Activated CD4-positive, alpha-beta memory T cell treated with anti-CD3 and anti-CD28 coated beads, Interleukin-2, amount 10 ng/mL, durations not matched to agents 7 days and 5 days (primary cell): ENCODE measurements at regions not wholly inside any gene's neighbourhood (a gene's known extent, or its start where the extent isn't known, plus 50 kb on each side); places are given as distances from the start of the nearest gene placed in this dataset.

Experiments
- CTCF ChIA-PET: fragments of 350-600 bp; sonication (Branson Sonifier 250); formaldehyde crosslinking; loops from one replicate; lab custom pipeline; 2021; ENCODE audit warnings: antibody characterized with exemption, inconsistent platforms; lab: Charles Lee
- POLR2A ChIA-PET: fragments of 350-600 bp; sonication (Branson Sonifier 250); formaldehyde crosslinking; loops from one replicate; lab custom pipeline; 2021; ENCODE audit warnings: antibody characterized with exemption; lab: Charles Lee
- DNase-seq: peaks from one replicate; pipeline ENCODE4 v3.0.0-alpha.2; 2020
- H3K27ac Mint-ChIP-seq: one replicate; pipeline ENCODE4 v1.8.0; 2021; ENCODE audit warnings: mild to moderate bottlenecking, mixed read lengths
- H3K27me3 Mint-ChIP-seq: one replicate; pipeline ENCODE4 v1.8.0; 2021; ENCODE audit warnings: mixed read lengths
- H3K36me3 Mint-ChIP-seq: one replicate; pipeline ENCODE4 v1.8.0; 2021; ENCODE audit warnings: low read depth, mixed read lengths
- H3K4me1 Mint-ChIP-seq: one replicate; pipeline ENCODE4 v1.8.0; 2021; ENCODE audit warnings: mixed read lengths
- H3K4me3 Mint-ChIP-seq: one replicate; pipeline ENCODE4 v1.8.0; 2021; ENCODE audit warnings: mild to moderate bottlenecking, mixed read lengths
- H3K9me3 Mint-ChIP-seq: one replicate; pipeline ENCODE4 v1.8.0; 2021; ENCODE audit warnings: mixed read lengths

DNA sequence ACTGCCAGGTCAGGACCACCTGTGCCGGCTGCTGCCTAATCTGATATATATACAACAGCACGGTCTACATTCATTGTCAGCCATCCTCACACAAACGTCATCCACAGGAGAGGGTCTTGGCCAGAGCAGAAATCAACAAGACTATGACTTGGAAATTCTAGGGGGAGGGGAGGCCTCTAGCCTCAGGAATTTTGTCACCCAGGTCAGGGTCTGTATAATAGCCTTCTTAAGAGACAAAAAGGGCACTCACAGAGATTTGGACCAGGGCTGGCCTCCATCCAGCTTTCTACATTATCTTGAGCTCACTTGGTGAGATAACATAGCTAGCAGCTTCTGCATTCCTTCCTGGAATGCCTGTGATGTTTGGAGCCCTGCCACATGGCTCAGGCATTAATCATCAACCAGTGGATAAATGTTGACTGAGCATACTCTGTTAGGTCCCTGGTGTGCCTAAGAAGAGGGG, 50.4 kb upstream of the CTIF start:
- Mint-ChIP-seq H3K27me3 (peaks cover 29% of the 10 kb centered on the region), H3K36me3 (no peaks in the 10 kb centered on the region), H3K4me1 (no peaks in the 10 kb centered on the region), H3K9me3 (no peaks in the 10 kb centered on the region), H3K27ac (no peak overlapping the region), H3K4me3 (no peak overlapping the region)
- no peak for DNase-seq
- ChIA-PET POLR2A (no interaction called here), CTCF (no interaction called here)

DNA sequence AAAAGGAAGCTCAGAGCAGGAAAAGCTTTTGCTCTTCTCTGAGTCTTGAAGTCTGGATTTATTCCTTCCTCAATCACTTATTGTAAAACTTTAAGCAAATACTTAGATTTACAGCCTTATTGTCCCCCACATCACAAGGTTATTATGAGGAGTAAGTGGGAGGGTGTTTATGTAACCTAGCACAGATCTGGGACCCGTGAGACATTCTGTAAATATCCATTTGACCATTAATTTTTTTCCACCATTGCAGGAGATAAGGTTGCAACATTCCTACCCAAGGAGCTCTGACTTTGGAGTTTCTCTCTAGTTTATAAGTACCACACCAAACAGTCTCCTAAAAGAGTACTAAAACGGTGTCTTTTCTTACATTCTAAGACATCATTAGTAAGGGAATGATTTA, 52.1 kb upstream of the CTIF start:
- no peak for DNase-seq
- CTCF ChIA-PET, result interaction anchor here (1.7 kb wide), 1 partner anchor 19 kb away, joined by 5 read pairs; no protein-coding TSS in a partner anchor
- no peaks in the 10 kb centered on the region for H3K9me3 Mint-ChIP-seq
- H3K36me3 Mint-ChIP-seq, result no peaks in the 10 kb centered on the region
- no peaks in the 10 kb centered on the region for H3K4me1 Mint-ChIP-seq
- H3K27ac Mint-ChIP-seq, result no peak overlapping the region
- H3K27me3 Mint-ChIP-seq, result peaks cover 29% of the 10 kb centered on the region
- H3K4me3 Mint-ChIP-seq, result no peak overlapping the region
- POLR2A ChIA-PET, result no interaction called here

DNA sequence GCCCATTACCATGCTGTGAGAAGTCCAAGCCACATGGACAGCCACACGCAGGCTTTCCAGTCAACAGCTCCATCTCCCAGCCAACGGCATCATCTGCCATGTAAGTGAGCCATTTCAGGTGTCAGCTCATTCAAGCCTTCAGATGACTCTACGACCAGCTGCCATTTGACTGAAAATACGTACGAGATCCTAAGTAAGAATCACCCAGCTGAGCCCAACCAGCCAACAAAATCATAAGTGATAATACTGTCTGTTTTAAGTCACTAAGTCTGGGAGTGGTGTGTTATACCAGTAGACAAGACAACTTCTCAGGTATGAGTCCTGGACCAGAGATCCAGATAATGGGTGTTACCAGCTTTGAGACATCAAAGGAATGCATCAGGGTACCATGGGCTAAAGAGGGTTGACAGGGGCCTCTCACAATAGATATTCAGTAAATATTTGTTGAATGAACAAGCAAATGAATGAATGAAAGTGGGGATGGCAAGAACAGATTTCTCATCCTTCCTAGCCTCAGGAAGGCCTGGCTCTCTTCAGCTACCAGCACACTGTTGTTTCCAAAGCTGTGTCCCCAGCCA, 52.9 kb upstream of the CTIF start:
- Mint-ChIP-seq H3K4me3 (no peak overlapping the region), H3K9me3 (no peaks in the 10 kb centered on the region), H3K36me3 (no peaks in the 10 kb centered on the region), H3K4me1 (no peaks in the 10 kb centered on the region), H3K27me3 (peaks cover 26% of the 10 kb centered on the region), H3K27ac (no peak overlapping the region)
- no peak for DNase-seq
- ChIA-PET CTCF (interaction anchor here (1.7 kb wide), 1 partner anchor 20 kb away, joined by 5 read pairs; no protein-coding TSS in a partner anchor), POLR2A (no interaction called here)

DNA sequence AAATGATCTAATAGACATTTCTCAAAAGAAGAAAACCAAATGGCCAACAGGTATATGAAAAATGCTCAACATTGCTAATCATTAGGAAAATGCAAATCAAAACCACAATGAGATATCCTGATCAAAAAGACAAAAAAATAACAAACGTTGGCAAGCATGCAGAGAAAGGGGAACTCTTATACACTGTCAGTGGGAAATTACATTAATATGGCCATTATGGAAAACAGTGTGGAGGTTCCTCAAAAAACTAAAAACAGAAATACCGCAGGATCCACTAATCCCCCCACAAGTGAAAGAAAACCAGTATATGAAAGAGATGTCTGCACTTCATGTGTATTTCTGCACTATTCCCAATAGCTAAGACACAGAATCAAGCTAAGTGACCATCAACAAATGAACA, 57.7 kb upstream of the CTIF start:
- CTCF ChIA-PET, result no interaction called here
- Mint-ChIP-seq H3K9me3 (no peaks in the 10 kb centered on the region), H3K27me3 (peaks cover 35% of the 10 kb centered on the region), H3K4me1 (no peaks in the 10 kb centered on the region), H3K27ac (no peak overlapping the region), H3K36me3 (no peaks in the 10 kb centered on the region), H3K4me3 (no peak overlapping the region)
- no peak for DNase-seq
- POLR2A ChIA-PET, result no interaction called here

DNA sequence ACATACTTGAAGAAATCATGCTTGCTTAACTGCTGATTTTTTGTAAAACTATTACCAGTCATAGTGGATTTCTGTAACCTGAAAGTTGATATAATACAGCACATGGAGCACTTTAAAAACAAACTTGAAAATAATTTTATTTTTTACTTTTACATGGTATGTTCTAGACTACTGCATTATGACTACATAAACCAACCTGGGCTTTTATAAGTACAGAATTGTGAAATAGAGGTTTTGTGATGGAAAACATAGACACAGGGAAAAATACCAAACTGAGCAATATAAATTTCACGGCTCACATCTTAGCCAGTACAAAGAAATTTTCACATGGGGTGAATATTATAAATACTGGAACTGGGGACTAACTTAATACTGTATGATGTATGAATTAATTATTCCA, 59.3 kb upstream of the CTIF start:
- no peaks in the 10 kb centered on the region for H3K4me1 Mint-ChIP-seq
- no peak for DNase-seq
- H3K27ac Mint-ChIP-seq, result no peak overlapping the region
- peaks cover 34% of the 10 kb centered on the region for H3K27me3 Mint-ChIP-seq
- H3K36me3 Mint-ChIP-seq, result no peaks in the 10 kb centered on the region
- ChIA-PET POLR2A (no interaction called here), CTCF (no interaction called here)
- H3K4me3 Mint-ChIP-seq, result no peak overlapping the region
- no peaks in the 10 kb centered on the region for H3K9me3 Mint-ChIP-seq

DNA sequence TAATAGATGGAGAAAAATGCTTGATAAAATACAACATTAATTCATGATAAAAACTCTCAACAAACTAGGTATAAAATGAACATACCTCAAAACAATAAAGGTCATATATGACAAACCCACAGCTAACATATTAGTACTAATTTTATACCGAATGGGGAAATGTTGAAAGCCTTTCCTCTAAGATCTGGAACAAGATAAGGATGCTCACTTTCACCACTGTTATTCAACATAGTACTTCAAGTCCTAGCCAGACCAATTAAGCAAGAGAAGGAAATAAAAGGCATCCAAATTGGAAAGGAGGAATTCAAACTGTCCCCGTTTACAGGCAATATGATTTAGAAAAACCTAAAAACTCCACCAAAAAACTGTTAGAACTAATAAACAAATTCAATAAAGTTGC, 61.5 kb upstream of the CTIF start:
- ChIA-PET POLR2A (no interaction called here), CTCF (no interaction called here)
- Mint-ChIP-seq H3K9me3 (no peaks in the 10 kb centered on the region), H3K4me3 (no peak overlapping the region), H3K27ac (no peak overlapping the region), H3K27me3 (peaks cover 39% of the 10 kb centered on the region), H3K36me3 (no peaks in the 10 kb centered on the region), H3K4me1 (no peaks in the 10 kb centered on the region)
- DNase-seq, result no peak

DNA sequence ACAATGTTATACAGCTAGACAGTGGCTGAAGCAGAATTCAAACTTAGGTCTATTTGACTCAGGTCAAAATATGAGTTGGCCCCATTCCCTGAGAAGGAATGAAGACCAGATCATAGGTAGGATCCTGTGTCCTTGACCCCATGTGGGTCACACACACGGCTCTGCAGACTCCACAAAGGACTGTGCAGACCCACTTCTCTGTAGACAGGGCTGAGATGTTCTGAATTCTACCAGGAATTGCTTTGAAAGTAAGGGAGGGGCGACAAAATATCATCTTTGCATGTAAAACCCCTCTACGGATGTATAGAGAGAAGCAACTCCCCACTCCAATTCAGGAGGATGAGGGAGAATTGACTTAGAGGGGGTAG, 62.3 kb upstream of the CTIF start:
- H3K27ac Mint-ChIP-seq, result no peak overlapping the region
- peaks cover 3% of the 10 kb centered on the region for H3K9me3 Mint-ChIP-seq
- ChIA-PET POLR2A (no interaction called here), CTCF (interaction anchor here (0.9 to 3.0 kb wide), 10 partner anchors 11 to 197 kb away, joined by 3 to 17 read pairs (median 4); no protein-coding TSS in a partner anchor)
- H3K27me3 Mint-ChIP-seq, result peaks cover 45% of the 10 kb centered on the region
- H3K4me1 Mint-ChIP-seq, result no peaks in the 10 kb centered on the region
- H3K4me3 Mint-ChIP-seq, result no peak overlapping the region
- no peaks in the 10 kb centered on the region for H3K36me3 Mint-ChIP-seq
- no peak for DNase-seq

DNA sequence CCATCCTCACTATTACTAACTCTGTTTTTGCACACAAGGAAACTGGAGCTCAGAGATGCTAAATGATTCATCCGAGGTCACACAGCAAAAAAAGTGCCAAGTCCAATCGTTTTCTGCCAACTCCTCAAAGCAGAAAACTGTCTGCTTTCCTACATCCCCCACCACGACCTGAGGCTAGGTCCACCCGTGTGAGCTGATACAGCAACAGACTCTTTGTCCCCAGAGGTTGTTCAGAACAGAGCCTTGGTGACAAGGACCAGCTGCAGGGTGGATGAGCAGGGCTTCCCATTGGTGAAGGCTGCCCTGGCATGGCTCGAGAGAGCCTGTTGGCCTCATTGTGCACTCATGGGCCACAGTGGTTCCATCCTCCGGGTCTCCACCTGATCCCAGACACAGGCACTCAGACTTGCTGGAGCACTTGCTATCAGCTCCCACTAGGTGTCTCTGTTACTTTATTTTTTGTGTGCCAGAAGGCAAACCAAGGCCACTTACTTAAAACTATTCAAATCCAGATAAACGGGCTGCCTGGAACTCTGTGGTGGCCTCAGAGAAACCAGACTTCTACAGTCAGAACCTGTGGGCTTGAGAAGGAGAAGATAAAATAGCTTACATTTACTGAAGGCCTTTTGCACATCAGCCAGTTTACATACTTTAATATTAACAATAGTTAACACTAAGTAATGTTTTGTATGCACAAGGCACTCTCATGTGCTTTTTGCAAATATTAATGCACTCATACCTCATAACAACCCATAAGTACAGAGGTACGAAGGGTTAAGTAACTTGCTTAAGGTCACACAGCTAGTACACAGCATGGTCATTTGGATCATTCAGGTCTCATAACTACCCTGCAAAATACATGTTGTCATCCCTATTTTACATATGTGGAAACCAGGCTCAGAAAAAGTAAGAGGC, 62.9 kb upstream of the CTIF start:
- Mint-ChIP-seq H3K36me3 (no peaks in the 10 kb centered on the region), H3K27ac (no peak overlapping the region), H3K9me3 (peaks cover 3% of the 10 kb centered on the region), H3K27me3 (peaks cover 44% of the 10 kb centered on the region), H3K4me3 (no peak overlapping the region), H3K4me1 (no peaks in the 10 kb centered on the region)
- CTCF ChIA-PET, result interaction anchor here (0.8 to 3.0 kb wide), 14 partner anchors 11 to 686 kb away, joined by 3 to 17 read pairs (median 4); no protein-coding TSS in a partner anchor
- POLR2A ChIA-PET, result no interaction called here
- DNase-seq, result peak; percentile 29

DNA sequence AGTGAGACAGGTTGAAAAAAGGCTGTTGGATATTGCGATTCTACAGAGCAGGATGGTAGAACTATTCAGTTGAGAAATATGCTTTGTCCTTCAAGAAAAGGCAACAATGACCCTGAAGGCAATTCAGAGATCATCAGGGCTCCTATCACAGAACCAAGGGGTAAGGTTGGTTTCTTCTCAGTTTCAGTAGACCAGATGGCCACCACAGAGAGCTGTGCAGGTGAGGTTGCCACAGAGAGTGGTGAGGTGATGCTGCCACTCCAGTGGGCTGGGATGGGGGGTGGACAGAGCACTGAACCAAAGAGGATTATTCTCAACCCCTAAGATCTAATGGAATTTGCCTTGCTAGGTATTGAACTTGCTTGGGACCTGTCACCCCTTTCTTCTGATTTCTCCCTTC, 64.6 kb upstream of the ZBTB7C start:
- ChIA-PET CTCF (interaction anchor here (0.5 to 3.0 kb wide), 3 partner anchors 29 to 461 kb away, joined by 3 to 17 read pairs (median 12); no protein-coding TSS in a partner anchor), POLR2A (no interaction called here)
- no peak for DNase-seq
- H3K4me1 Mint-ChIP-seq, result no peaks in the 10 kb centered on the region
- peaks cover 41% of the 10 kb centered on the region for H3K27me3 Mint-ChIP-seq
- H3K36me3 Mint-ChIP-seq, result no peaks in the 10 kb centered on the region
- no peak overlapping the region for H3K27ac Mint-ChIP-seq
- no peak overlapping the region for H3K4me3 Mint-ChIP-seq
- H3K9me3 Mint-ChIP-seq, result peaks cover 3% of the 10 kb centered on the region

DNA sequence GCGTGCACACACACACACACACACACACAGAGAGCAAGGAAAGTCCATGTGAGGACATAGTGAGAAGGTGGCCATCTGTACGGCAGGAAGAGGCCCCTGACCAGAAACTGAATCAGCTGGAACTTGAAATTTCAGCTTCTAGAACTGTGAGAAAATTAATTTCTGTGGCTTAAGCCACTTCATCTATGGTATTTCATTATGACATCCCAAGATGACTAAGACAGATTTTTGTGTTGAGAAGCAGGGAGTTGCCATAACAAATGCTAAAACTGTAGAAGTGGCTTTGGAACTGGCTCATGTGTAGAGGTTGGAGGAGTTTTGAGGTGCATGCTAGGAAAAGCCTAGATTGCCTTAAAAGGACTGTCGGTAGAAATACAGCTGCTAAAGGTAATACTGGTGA, 63.4 kb upstream of the ZBTB7C start:
- no peaks in the 10 kb centered on the region for H3K4me1 Mint-ChIP-seq
- H3K9me3 Mint-ChIP-seq, result peaks cover 3% of the 10 kb centered on the region
- ChIA-PET POLR2A (no interaction called here), CTCF (no interaction called here)
- DNase-seq, result no peak
- H3K36me3 Mint-ChIP-seq, result no peaks in the 10 kb centered on the region
- peaks cover 39% of the 10 kb centered on the region for H3K27me3 Mint-ChIP-seq
- no peak overlapping the region for H3K4me3 Mint-ChIP-seq
- no peak overlapping the region for H3K27ac Mint-ChIP-seq

DNA sequence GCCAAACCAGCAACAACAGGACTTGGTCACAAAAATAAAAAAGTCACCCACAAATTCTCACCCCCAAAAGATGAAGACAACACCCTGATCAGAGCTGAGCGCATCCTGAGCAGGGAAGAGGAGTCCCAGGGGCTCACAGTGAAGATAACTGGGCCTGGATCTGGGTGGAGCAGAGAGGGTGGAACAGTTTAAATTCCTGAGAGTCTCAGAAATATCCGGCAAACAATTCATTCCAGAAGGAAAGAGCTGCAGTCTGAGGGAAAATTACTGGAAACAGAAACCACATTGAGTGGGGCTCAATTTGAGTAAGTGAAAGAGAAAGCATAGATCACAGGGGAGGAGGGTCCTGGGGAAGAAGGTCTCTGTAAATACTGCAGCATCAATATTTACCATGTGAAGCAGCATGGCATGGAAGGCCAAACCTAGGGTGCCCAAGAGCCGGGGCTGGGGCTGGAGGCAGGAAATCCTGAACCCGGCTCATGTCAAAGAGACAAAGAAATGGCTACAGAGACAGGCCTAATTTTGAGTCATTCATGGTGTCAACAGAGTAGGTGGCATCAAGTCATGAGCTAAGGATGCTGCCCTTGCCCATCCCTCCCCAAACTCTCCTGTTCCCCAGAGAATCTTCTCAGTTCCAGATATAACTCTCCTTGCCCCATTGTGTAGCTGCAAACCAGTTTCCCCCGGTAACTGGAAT, 61.4 kb upstream of the ZBTB7C start:
- no peak for DNase-seq
- POLR2A ChIA-PET, result no interaction called here

DNA sequence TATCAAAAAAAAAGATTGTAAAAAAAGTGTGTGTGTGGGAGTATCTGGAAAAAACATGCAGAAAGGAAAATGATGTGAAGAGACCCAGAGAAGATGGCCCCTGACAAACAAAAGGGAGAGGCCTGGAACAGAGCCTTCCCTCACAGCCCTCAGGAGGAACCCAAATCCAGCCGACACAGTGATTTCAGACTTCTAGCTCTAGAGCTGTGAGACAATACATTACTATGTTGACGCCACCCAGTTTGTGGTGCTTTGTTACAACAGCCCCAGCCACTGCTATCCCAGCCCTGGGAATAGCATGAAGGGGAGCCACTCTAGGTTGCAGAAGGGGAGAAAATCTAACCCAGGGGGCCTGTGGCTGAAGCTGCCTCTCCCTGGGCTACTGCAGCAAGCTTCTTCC, 59.0 kb upstream of the ZBTB7C start:
- Mint-ChIP-seq H3K27ac (no peak overlapping the region), H3K27me3 (peaks cover 40% of the 10 kb centered on the region), H3K9me3 (peaks cover 3% of the 10 kb centered on the region), H3K4me1 (no peaks in the 10 kb centered on the region), H3K36me3 (no peaks in the 10 kb centered on the region), H3K4me3 (no peak overlapping the region)
- ChIA-PET CTCF (interaction anchor here (2.9 kb wide), 1 partner anchor 23 kb away, joined by 10 read pairs; no protein-coding TSS in a partner anchor), POLR2A (no interaction called here)
- no peak for DNase-seq

More for the DNA sequence above, 61.4 kb upstream of the ZBTB7C start:
- CTCF ChIA-PET, result no interaction called here
- Mint-ChIP-seq H3K27me3 (peaks cover 35% of the 10 kb centered on the region), H3K9me3 (peaks cover 3% of the 10 kb centered on the region), H3K36me3 (no peaks in the 10 kb centered on the region), H3K4me3 (no peak overlapping the region), H3K27ac (no peak overlapping the region), H3K4me1 (no peaks in the 10 kb centered on the region)

DNA sequence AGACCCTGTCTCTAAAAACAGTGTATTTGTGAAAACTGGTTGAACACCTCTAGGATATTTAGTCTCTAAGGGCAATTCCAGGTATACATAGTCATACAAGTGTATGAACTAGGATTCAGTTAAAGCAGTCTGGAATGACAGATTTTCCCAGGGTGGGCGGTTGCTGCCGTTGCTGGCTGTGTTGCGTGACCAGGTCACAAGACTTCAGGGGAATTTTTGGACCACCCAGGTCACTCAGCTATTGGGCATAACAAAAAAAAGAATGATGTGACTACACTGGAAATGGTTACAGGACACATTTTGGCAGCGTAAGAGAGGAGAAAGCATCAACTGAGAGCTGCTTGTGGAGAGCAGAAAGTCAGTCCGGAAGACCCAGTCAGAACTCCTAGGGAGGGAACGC, 58.0 kb upstream of the ZBTB7C start:
- Mint-ChIP-seq H3K27me3 (peaks cover 43% of the 10 kb centered on the region), H3K9me3 (peaks cover 2% of the 10 kb centered on the region), H3K36me3 (no peaks in the 10 kb centered on the region), H3K4me1 (no peaks in the 10 kb centered on the region), H3K27ac (no peak overlapping the region), H3K4me3 (no peak overlapping the region)
- ChIA-PET POLR2A (no interaction called here), CTCF (interaction anchor here (2.9 kb wide), 1 partner anchor 22 kb away, joined by 10 read pairs; no protein-coding TSS in a partner anchor)
- no peak for DNase-seq
